H9 (cell line): ENCODE measurements at regions not wholly inside any gene's neighbourhood (a gene's known extent, or its start where the extent isn't known, plus 50 kb on each side); places are given as distances from the start of the nearest gene placed in this dataset.

Source experiments
- DNase-seq: peaks from one replicate; pipeline ENCODE4 v3.0.0-alpha.2; 2017
- H2AFZ ChIP-seq: one replicate; pipeline ENCODE4 v1.6.1; 2013; ENCODE audit warnings: mild to moderate bottlenecking, low read length, control low read depth, moderate library complexity
- H2AK5ac ChIP-seq: 2 replicates; pipeline ENCODE4 v1.6.1; 2013; ENCODE audit warnings: low read length, control low read depth, mixed read lengths; ENCODE audit not compliant: insufficient read length
- H2BK120ac ChIP-seq: one replicate; pipeline ENCODE4 v1.6.1; 2013; ENCODE audit warnings: low read depth, mild to moderate bottlenecking, low read length, control low read depth, inconsistent platforms; ENCODE audit not compliant: poor library complexity, severe bottlenecking
- H2BK12ac ChIP-seq: 2 replicates; pipeline ENCODE4 v1.6.1; 2013; ENCODE audit warnings: low read length, control low read depth, mixed read lengths, low read depth; ENCODE audit not compliant: insufficient read length
- H2BK15ac ChIP-seq: 2 replicates; pipeline ENCODE4 v1.6.1; 2013; ENCODE audit warnings: low read depth, low read length, control low read depth
- H2BK20ac ChIP-seq: one replicate; pipeline ENCODE4 v1.6.1; 2013; ENCODE audit warnings: low read depth, mild to moderate bottlenecking, low read length, control low read depth, inconsistent platforms; ENCODE audit not compliant: poor library complexity, severe bottlenecking
- H2BK5ac ChIP-seq: 2 replicates; pipeline ENCODE4 v1.6.1; 2013; ENCODE audit warnings: low read length, control low read depth, mixed read lengths; ENCODE audit not compliant: insufficient read length
- H3K14ac ChIP-seq: 2 replicates; pipeline ENCODE4 v1.6.1; 2013; ENCODE audit warnings: low read length, control low read depth; ENCODE audit not compliant: insufficient read depth
- H3K18ac ChIP-seq: 2 replicates; pipeline ENCODE4 v1.6.1; 2013; ENCODE audit warnings: low read depth, mild to moderate bottlenecking, mixed read lengths, low read length, control low read depth; ENCODE audit not compliant: insufficient read length
- H3K23ac ChIP-seq: 2 replicates; pipeline ENCODE4 v1.6.1; 2013; ENCODE audit warnings: low read length, control low read depth, mixed read lengths, low read depth; ENCODE audit not compliant: insufficient read length
- H3K23me2 ChIP-seq: 2 replicates; pipeline ENCODE4 v1.6.1; 2013; ENCODE audit warnings: low read depth, mild to moderate bottlenecking, mixed read lengths, low read length, control low read depth; ENCODE audit not compliant: insufficient read length, poor library complexity, severe bottlenecking
- H3K27ac ChIP-seq: 2 replicates; pipeline ENCODE4 v1.5.1; 2013; ENCODE audit warnings: low read length, control low read depth, mixed read lengths, low read depth; ENCODE audit not compliant: insufficient read length
- H3K27me3 ChIP-seq: 2 replicates; pipeline ENCODE4 v1.6.1; 2013; ENCODE audit warnings: low read length, control low read depth, inconsistent platforms; ENCODE audit not compliant: insufficient read depth
- H3K4ac ChIP-seq: 2 replicates; pipeline ENCODE4 v1.6.1; 2013; ENCODE audit warnings: low read depth, mild to moderate bottlenecking, control low read depth, inconsistent platforms, low read length, moderate library complexity
- H3K4me1 ChIP-seq: 2 replicates; pipeline ENCODE4 v1.6.1; 2013; ENCODE audit warnings: low read length, control low read depth, inconsistent platforms; ENCODE audit not compliant: insufficient read depth
- H3K4me2 ChIP-seq: 2 replicates; pipeline ENCODE4 v1.6.1; 2013; ENCODE audit warnings: low read length, control low read depth, mixed read lengths; ENCODE audit not compliant: insufficient read length, insufficient read depth
- H3K56ac ChIP-seq: 2 replicates; pipeline ENCODE4 v1.6.1; 2013; ENCODE audit warnings: low read depth, mild to moderate bottlenecking, mixed read lengths, low read length, control low read depth; ENCODE audit not compliant: insufficient read length
- H3K79me1 ChIP-seq: 2 replicates; pipeline ENCODE4 v1.6.1; 2013; ENCODE audit warnings: low read depth, mild to moderate bottlenecking, moderate library complexity, low read length, control low read depth, inconsistent platforms; ENCODE audit not compliant: insufficient read depth, poor library complexity, severe bottlenecking
- H3K79me2 ChIP-seq: 2 replicates; pipeline ENCODE4 v1.6.1; 2013; ENCODE audit warnings: low read length, control low read depth, inconsistent platforms; ENCODE audit not compliant: insufficient read depth
- H3K9ac ChIP-seq: 2 replicates; pipeline ENCODE4 v1.6.1; 2013; ENCODE audit warnings: low read length, control low read depth, mixed read lengths; ENCODE audit not compliant: insufficient read length; ENCODE audit errors: extremely low read depth
- H3K9me3 ChIP-seq: one replicate; pipeline ENCODE4 v1.6.1; 2013; ENCODE audit warnings: low read depth, low read length, inconsistent platforms; ENCODE audit not compliant: control insufficient read depth
- H3T11ph ChIP-seq: one replicate; pipeline ENCODE4 v1.6.1; 2013; ENCODE audit warnings: mild to moderate bottlenecking, low read length, control low read depth, inconsistent platforms
- H4K20me1 ChIP-seq: one replicate; pipeline ENCODE4 v1.6.1; 2013; ENCODE audit not compliant: control insufficient read depth, insufficient read length, insufficient read depth
- H4K5ac ChIP-seq: 2 replicates; pipeline ENCODE4 v1.6.1; 2013; ENCODE audit warnings: low read depth, mild to moderate bottlenecking, mixed read lengths, low read length, control low read depth; ENCODE audit not compliant: insufficient read length
- H4K8ac ChIP-seq: replicated peaks from 2 replicates; pipeline ENCODE4 v1.6.1; 2013; ENCODE audit warnings: low read length, control low read depth, mixed read lengths, low read depth; ENCODE audit not compliant: insufficient read length
- H4K91ac ChIP-seq: 2 replicates; pipeline ENCODE4 v1.6.1; 2013; ENCODE audit warnings: low read depth, mild to moderate bottlenecking, moderate library complexity, mixed read lengths, low read length, control low read depth; ENCODE audit not compliant: insufficient read length
- H3K27ac Mint-ChIP-seq, 3 experiments: 2 replicates in 2 of 3; 3 replicates in 1 of 3; pipeline ENCODE4 v1.8.0; 2020 to 2021; ENCODE audit warnings: mixed read lengths in 3 of 3, mild to moderate bottlenecking in 1 of 3, moderate library complexity in 1 of 3
- H3K27me3 Mint-ChIP-seq: 2 replicates; pipeline ENCODE4 v1.8.0; 2021; ENCODE audit warnings: low read depth, mild to moderate bottlenecking, moderate library complexity, mixed read lengths
- H3K36me3 Mint-ChIP-seq, 3 experiments: 2 replicates in 2 of 3; 3 replicates in 1 of 3; pipeline ENCODE4 v1.8.0; 2020 to 2021; ENCODE audit warnings: low read depth in 3 of 3, mixed read lengths in 3 of 3; ENCODE audit not compliant: insufficient read depth in 1 of 3
- H3K4me1 Mint-ChIP-seq, 2 experiments: 2 replicates each; pipeline ENCODE4 v1.8.0; 2020; ENCODE audit warnings: mixed read lengths in 2 of 2
- H3K4me3 Mint-ChIP-seq, 2 experiments: 2 replicates in 1 of 2; 3 replicates in 1 of 2; pipeline ENCODE4 v1.8.0; 2020 to 2021; ENCODE audit warnings: mild to moderate bottlenecking in 2 of 2, mixed read lengths in 2 of 2, moderate library complexity in 1 of 2
- H3K9me3 Mint-ChIP-seq, 2 experiments: 2 replicates in 1 of 2; 3 replicates in 1 of 2; pipeline ENCODE4 v1.8.0; 2020; ENCODE audit warnings: mild to moderate bottlenecking in 2 of 2, mixed read lengths in 2 of 2, moderate library complexity in 1 of 2
- TF ChIP-seq, protein P1 (sequence below): fragments of 200-600 bp; sonication (generic); conservative IDR thresholded peaks from 3 replicates; pipeline ENCODE4 v1.8.0; 2021; ENCODE audit warnings: antibody characterized with exemption, mild to moderate bottlenecking

GRCh38 chr4:161097821-161098220, 1066.0 kb downstream of the FSTL5 start:
- Histone ChIP-seq H3K23ac (no peak overlapping the region), H3K4me1 (no peaks in the 10 kb centered on the region), H4K91ac (no peak overlapping the region), H4K5ac (no peak overlapping the region), H4K8ac (no peak overlapping the region), H3K79me2 (no peaks in the 10 kb centered on the region), H3K14ac (no peak overlapping the region), H2AK5ac (no peak overlapping the region), H3K27ac (no peak overlapping the region), H3K79me1 (no peaks in the 10 kb centered on the region), H2BK5ac (no peak overlapping the region), H3K4me2 (no peak overlapping the region), H3K27me3 (no peaks in the 10 kb centered on the region), H3K56ac (no peak overlapping the region), H2BK15ac (no peak overlapping the region), H2BK120ac (no peak overlapping the region), H3K23me2 (no peaks in the 10 kb centered on the region), H4K20me1 (no peaks in the 10 kb centered on the region), H3K4ac (no peak overlapping the region), H2BK12ac (no peak overlapping the region), H3K9ac (no peak overlapping the region), H2AFZ (no peak overlapping the region), H3K18ac (no peak overlapping the region), H3K9me3 (no peaks in the 10 kb centered on the region), H3T11ph (no peak overlapping the region), H2BK20ac (no peak overlapping the region)
- no peak for DNase-seq
- H3K27ac Mint-ChIP-seq, result no peak overlapping the region
- TF ChIP-seq, protein P1, sequence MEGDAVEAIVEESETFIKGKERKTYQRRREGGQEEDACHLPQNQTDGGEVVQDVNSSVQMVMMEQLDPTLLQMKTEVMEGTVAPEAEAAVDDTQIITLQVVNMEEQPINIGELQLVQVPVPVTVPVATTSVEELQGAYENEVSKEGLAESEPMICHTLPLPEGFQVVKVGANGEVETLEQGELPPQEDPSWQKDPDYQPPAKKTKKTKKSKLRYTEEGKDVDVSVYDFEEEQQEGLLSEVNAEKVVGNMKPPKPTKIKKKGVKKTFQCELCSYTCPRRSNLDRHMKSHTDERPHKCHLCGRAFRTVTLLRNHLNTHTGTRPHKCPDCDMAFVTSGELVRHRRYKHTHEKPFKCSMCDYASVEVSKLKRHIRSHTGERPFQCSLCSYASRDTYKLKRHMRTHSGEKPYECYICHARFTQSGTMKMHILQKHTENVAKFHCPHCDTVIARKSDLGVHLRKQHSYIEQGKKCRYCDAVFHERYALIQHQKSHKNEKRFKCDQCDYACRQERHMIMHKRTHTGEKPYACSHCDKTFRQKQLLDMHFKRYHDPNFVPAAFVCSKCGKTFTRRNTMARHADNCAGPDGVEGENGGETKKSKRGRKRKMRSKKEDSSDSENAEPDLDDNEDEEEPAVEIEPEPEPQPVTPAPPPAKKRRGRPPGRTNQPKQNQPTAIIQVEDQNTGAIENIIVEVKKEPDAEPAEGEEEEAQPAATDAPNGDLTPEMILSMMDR, result no peak
- no peak overlapping the region for H3K4me3 Mint-ChIP-seq
- no peaks in the 10 kb centered on the region for H3K4me1 Mint-ChIP-seq
- H3K9me3 Mint-ChIP-seq, result no peaks in the 10 kb centered on the region
- no peaks in the 10 kb centered on the region for H3K27me3 Mint-ChIP-seq
- H3K36me3 Mint-ChIP-seq, result no peaks in the 10 kb centered on the region
